Osteoblast (primary cell): ENCODE measurements at regions not wholly inside any gene's neighbourhood (a gene's known extent, or its start where the extent isn't known, plus 50 kb on each side); places are given as distances from the start of the nearest gene placed in this dataset.

ENCODE experiments used
- DNase-seq: peaks from one replicate; pipeline ENCODE4 v3.0.0; 2011; ENCODE audit warnings: low spot score, mixed read lengths; ENCODE audit not compliant: insufficient read length; ENCODE audit errors: missing footprints
- H2AFZ ChIP-seq: 2 replicates; pipeline ENCODE4 v1.6.0; 2011; ENCODE audit warnings: mild to moderate bottlenecking, low read length
- H3K27ac ChIP-seq: 2 replicates; pipeline ENCODE4 v1.5.1; 2011; ENCODE audit warnings: mild to moderate bottlenecking, low read depth, low read length, moderate library complexity
- H3K27me3 ChIP-seq: 2 replicates; pipeline ENCODE4 v1.6.0; 2012; ENCODE audit warnings: mild to moderate bottlenecking, control low read depth, inconsistent platforms, low read length, moderate library complexity; ENCODE audit not compliant: insufficient read depth
- H3K36me3 ChIP-seq: 2 replicates; pipeline ENCODE4 v1.5.1; 2011; ENCODE audit warnings: mild to moderate bottlenecking, low read length, control low read depth, moderate library complexity; ENCODE audit not compliant: insufficient read depth
- H3K4me1 ChIP-seq: 2 replicates; pipeline ENCODE4 v1.5.1; 2011; ENCODE audit warnings: mild to moderate bottlenecking, low read length, control low read depth, moderate library complexity; ENCODE audit not compliant: insufficient read depth
- H3K4me2 ChIP-seq: 2 replicates; pipeline ENCODE4 v1.6.0; 2011; ENCODE audit warnings: mild to moderate bottlenecking, low read length; ENCODE audit not compliant: insufficient read depth
- H3K4me3 ChIP-seq: fragments of 200-600 bp; sonication (generic); 3 replicates; pipeline ENCODE4 v1.5.1; 2012; ENCODE audit warnings: mild to moderate bottlenecking, low read length, inconsistent platforms; ENCODE audit not compliant: insufficient read depth
- H3K79me2 ChIP-seq: 2 replicates; pipeline ENCODE4 v1.6.0; 2012; ENCODE audit warnings: mild to moderate bottlenecking, low read length, control low read depth, inconsistent platforms; ENCODE audit not compliant: insufficient read depth
- H3K9me3 ChIP-seq: 2 replicates; pipeline ENCODE4 v1.5.1; 2011; ENCODE audit warnings: low read depth, low read length, control low read depth
- H4K20me1 ChIP-seq: 2 replicates; pipeline ENCODE4 v1.6.0; 2012; ENCODE audit warnings: mild to moderate bottlenecking, low read length, control low read depth; ENCODE audit not compliant: insufficient read depth
- TF ChIP-seq, protein P1 (sequence below): IDR thresholded peaks from 2 replicates; pipeline ENCODE4 v1.5.1; 2011; ENCODE audit warnings: mild to moderate bottlenecking, low read depth, low read length, moderate library complexity; ENCODE audit errors: extremely low read depth

DNA sequence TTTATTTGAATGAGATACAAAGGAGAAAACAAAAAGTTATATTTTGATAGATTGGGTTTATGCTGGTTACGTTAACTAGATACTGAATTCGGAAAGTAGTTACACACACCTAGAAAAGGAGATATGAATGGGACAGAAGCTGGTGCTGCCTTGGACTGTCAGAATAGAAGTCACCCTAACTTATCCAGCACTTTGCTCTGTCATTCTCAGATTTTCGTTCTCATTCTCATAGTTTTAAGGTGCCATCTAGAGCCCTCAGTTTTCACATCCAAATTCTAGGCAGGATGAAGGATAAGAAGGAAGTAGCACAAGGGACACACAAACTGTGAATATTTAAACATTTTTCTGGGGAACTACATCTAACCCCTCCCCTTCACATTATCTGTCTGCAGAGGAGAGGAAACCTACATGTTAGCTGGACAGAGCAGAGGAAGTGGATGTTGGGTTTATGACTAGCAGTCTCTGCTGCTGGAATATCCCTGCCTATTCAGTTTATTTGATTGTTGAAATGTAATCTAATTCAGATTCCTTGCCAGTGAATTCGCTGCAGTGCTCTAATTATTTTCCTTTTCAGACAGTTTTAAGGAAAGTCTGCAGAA is 521.9 kb downstream of the FAT4 start:
- Histone ChIP-seq H2AFZ (no peak overlapping the region), H4K20me1 (no peaks in the 10 kb centered on the region), H3K36me3 (no peaks in the 10 kb centered on the region), H3K9me3 (no peaks in the 10 kb centered on the region), H3K4me3 (no peak overlapping the region), H3K79me2 (no peaks in the 10 kb centered on the region), H3K4me1 (no peaks in the 10 kb centered on the region), H3K27me3 (no peaks in the 10 kb centered on the region), H3K27ac (no peak overlapping the region), H3K4me2 (no peak overlapping the region)
- TF ChIP-seq, protein P1, sequence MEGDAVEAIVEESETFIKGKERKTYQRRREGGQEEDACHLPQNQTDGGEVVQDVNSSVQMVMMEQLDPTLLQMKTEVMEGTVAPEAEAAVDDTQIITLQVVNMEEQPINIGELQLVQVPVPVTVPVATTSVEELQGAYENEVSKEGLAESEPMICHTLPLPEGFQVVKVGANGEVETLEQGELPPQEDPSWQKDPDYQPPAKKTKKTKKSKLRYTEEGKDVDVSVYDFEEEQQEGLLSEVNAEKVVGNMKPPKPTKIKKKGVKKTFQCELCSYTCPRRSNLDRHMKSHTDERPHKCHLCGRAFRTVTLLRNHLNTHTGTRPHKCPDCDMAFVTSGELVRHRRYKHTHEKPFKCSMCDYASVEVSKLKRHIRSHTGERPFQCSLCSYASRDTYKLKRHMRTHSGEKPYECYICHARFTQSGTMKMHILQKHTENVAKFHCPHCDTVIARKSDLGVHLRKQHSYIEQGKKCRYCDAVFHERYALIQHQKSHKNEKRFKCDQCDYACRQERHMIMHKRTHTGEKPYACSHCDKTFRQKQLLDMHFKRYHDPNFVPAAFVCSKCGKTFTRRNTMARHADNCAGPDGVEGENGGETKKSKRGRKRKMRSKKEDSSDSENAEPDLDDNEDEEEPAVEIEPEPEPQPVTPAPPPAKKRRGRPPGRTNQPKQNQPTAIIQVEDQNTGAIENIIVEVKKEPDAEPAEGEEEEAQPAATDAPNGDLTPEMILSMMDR: no peak
- no peak for DNase-seq

- Histone ChIP-seq H3K4me3 (no peak overlapping the region), H3K79me2 (no peaks in the 10 kb centered on the region), H3K9me3 (no peaks in the 10 kb centered on the region), H3K27me3 (no peaks in the 10 kb centered on the region), H2AFZ (no peak overlapping the region), H3K4me1 (no peaks in the 10 kb centered on the region), H4K20me1 (no peaks in the 10 kb centered on the region), H3K4me2 (no peak overlapping the region), H3K36me3 (no peaks in the 10 kb centered on the region), H3K27ac (no peak overlapping the region)
- DNase-seq: no peak
- TF ChIP-seq, protein P1: no peak
Observed at GRCh38 chr4:125837493-125838201, 522.9 kb downstream of the FAT4 start.

GRCh38 chr4:125838202-125838601 is 523.4 kb downstream of the FAT4 start:
- no peak overlapping the region for H3K4me2 ChIP-seq
- no peak for DNase-seq
- no peaks in the 10 kb centered on the region for H3K4me1 ChIP-seq
- H3K27ac ChIP-seq: no peak overlapping the region
- H3K4me3 ChIP-seq: no peak overlapping the region
- no peak overlapping the region for H2AFZ ChIP-seq
- TF ChIP-seq, protein P1: no peak
- H3K27me3 ChIP-seq: no peaks in the 10 kb centered on the region
- H3K36me3 ChIP-seq: no peaks in the 10 kb centered on the region
- no peaks in the 10 kb centered on the region for H4K20me1 ChIP-seq
- H3K79me2 ChIP-seq: no peaks in the 10 kb centered on the region
- H3K9me3 ChIP-seq: no peaks in the 10 kb centered on the region

DNA sequence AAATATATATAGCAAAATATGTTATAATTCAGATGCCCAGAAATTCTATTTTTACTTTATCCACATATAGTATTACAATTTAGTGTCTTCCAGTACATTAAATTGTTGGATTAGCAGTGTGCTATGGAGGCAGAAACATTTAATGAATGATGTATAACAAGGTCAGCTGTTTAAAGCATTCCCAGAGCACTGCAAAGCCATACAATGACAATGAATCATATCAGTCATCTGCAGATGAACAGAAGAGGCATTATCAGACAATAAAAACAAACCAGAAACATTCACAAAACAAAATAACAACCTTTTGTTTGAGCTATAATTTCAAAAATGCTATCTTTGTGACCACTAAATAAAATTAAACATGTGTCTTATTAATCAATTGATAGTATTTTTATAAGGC is 524.2 kb downstream of the FAT4 start:
- Histone ChIP-seq H3K4me1 (no peaks in the 10 kb centered on the region), H3K79me2 (no peaks in the 10 kb centered on the region), H4K20me1 (no peaks in the 10 kb centered on the region), H3K27me3 (no peaks in the 10 kb centered on the region), H3K4me3 (no peak overlapping the region), H3K27ac (no peak overlapping the region), H2AFZ (no peak overlapping the region), H3K9me3 (no peaks in the 10 kb centered on the region), H3K4me2 (no peak overlapping the region), H3K36me3 (no peaks in the 10 kb centered on the region)
- TF ChIP-seq, protein P1: no peak
- no peak for DNase-seq
